ENCODE measurements at regions not wholly inside any gene's neighbourhood (a gene's known extent, or its start where the extent isn't known, plus 50 kb on each side); places are given as distances from the start of the nearest gene placed in this dataset.

- no peak for DNase-seq (ENCODE audit: extremely low read depth in 1 of 2, low read depth in 1 of 2)
Measured at GRCh38 chr17:74148446-74148845, 55.0 kb upstream of the RPL38 start.

DNA sequence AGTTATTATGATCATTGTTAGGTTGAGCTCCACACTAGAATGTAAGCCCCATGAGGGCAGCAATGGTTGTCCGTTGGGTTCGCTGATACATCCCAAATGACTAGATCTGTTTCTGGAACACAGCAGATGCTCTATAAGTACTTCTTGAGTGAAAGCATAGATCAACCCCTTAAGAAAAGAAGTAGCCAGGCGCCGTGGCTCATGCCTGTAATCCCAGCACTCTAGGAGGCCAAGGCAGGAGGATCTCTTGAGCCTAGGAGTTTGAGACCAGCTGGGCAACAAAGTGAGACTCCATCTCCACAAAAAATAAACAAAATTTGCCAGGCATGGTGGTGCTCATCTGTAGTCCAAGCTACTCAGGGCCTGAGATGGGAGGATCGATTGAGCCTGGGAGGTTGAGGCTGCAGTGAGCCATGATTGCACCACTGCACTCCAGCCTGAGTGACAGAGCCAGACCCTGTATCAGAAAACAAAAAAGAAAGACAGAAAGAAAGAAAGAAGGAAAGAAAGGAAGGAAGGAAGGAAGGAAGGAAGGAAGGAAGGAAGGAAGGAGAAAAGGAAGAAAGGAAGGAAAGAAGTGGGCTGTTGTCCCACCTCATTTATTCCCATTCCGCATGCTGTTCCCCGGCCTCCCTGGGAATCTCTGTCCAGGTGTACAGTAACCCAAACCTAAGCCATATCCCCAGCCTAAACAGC is 54.4 kb upstream of the RPL38 start:
- DNase-seq (ENCODE audit: extremely low read depth in 1 of 2, low read depth in 1 of 2) = no peak

GRCh38 chr17:74149597-74150427 is 53.7 kb upstream of the RPL38 start:
- DNase-seq (ENCODE audit: extremely low read depth in 1 of 2, low read depth in 1 of 2) = no peak

DNA sequence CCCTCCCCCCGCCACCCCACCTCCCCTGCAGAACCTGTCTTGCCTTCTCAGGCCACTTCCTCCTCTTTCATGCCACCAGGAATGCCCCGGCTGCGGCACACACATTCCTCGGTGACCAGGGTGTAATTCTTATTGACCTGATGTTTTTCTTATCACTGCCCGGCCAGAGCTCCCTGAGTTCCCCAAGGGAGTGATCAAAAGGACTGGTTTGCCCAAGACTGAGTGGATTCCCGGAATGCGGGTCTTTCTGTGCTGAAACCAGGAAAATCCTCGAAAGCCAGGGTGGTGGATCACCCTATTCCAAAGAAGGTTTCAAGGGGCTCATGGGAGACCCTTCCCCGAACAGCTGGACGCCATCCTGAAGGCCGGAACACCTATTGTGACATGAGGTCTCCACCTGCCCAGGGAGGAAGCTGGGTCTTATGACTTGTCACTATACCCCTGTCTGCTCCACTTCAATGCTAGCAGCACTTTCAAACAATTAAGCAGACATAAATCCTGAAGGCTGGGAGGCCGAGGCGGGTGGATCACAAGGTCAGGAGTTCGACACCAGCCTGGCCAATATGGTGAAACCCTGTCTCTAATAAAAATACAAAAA is 53.0 kb upstream of the RPL38 start:
- no peak for DNase-seq (ENCODE audit: extremely low read depth in 1 of 2, low read depth in 1 of 2)

GRCh38 chr17:74151551-74152315 is 51.7 kb upstream of the RPL38 start:
- no peak for DNase-seq (ENCODE audit: extremely low read depth in 1 of 2, low read depth in 1 of 2)

- DNase-seq (ENCODE audit: extremely low read depth in 1 of 2, low read depth in 1 of 2) = no peak
Measured at GRCh38 chr17:74152591-74153455, 50.7 kb upstream of the RPL38 start.

DNA sequence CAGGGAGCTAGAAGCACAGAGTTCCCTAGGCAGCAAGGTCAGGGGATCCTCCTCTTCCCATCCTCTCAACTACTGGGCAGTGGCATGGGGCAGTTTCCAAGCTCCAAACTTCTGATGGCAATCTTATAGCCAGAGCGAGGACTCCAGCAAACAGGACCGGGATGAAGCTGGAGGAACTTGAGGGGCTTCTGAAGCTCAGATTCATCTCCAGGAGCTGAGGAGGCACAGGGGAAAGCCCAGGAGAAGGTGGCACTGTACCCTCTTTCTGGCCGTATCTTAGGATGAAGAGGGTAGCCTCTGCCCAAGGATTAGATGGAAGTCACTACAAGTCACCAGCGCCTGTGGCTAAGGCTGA is 50.0 kb upstream of the RPL38 start:
- DNase-seq (ENCODE audit: extremely low read depth in 1 of 2, low read depth in 1 of 2) = no peak
